A549 (cell line): ENCODE measurements at regions not wholly inside any gene's neighbourhood (a gene's known extent, or its start where the extent isn't known, plus 50 kb on each side); places are given as distances from the start of the nearest gene placed in this dataset.

Source experiments
- ATAC-seq, 2 experiments: fragments of 200-7000 bp in 1 of 2; fragments of >200 bp in 1 of 2; cut with Nextera tagmentation in 1 of 2; cut with Tn5 transposase in 1 of 2; 3 replicates each; pipeline versions ENCODE4 v1.8.0 to v1.9.1; 2018 to 2020; ENCODE audit warnings: mild to moderate bottlenecking in 1 of 2, moderate library complexity in 1 of 2
- CTCF ChIA-PET: fragments of 300-600 bp; sonication (Branson Sonifier 250); formaldehyde crosslinking; extraction: SDS; loops from one replicate; lab custom pipeline; 2021; ENCODE audit warnings: antibody characterized with exemption, inconsistent platforms; lab: Yijun Ruan, JAX
- POLR2A ChIA-PET: fragments of 350-600 bp; formaldehyde crosslinking; extraction: SDS; loops from one replicate; lab custom pipeline; 2021; ENCODE audit warnings: antibody characterized with exemption, inconsistent platforms; lab: Yijun Ruan, JAX
- DNase-seq, 2 experiments: peaks; one replicate each; pipeline versions ENCODE4 v3.0.0 to v3.0.0-alpha.2; 2011 to 2016; ENCODE audit warnings: low read depth in 1 of 2, low spot score in 1 of 2
- FAIRE-seq: peaks from 2 replicates; lab custom pipeline; 2011; peaks lifted over from hg19 to GRCh38; lab: Jason Lieb, UNC
- H3K27ac ChIP-seq, 2 experiments: fragments of >200 bp; sonication (Bioruptor Twin); formaldehyde crosslinking; 3 replicates each; pipeline ENCODE4 v1.5.1; 2016 to 2017
- H3K4me1 ChIP-seq: fragments of >200 bp; sonication (Bioruptor Twin); formaldehyde crosslinking; 3 replicates; pipeline ENCODE4 v1.6.1; 2016
- H3K4me2 ChIP-seq: fragments of >200 bp; sonication (Bioruptor Twin); formaldehyde crosslinking; 3 replicates; pipeline ENCODE4 v1.6.1; 2016
- H3K4me3 ChIP-seq: fragments of >200 bp; sonication (Bioruptor Twin); formaldehyde crosslinking; 3 replicates; pipeline ENCODE4 v1.5.1; 2016
- H3K9me3 ChIP-seq: fragments of >200 bp; sonication (Bioruptor Twin); formaldehyde crosslinking; 3 replicates; pipeline ENCODE4 v1.6.1; 2016
- CBX2 ChIP-seq: fragments of 200-600 bp; sonication (generic); IDR thresholded peaks from 2 replicates; pipeline ENCODE4 v1.6.1; 2016; ENCODE audit warnings: low read depth, mild to moderate bottlenecking, borderline replicate concordance
- CBX8 ChIP-seq: fragments of 200-600 bp; sonication (generic); IDR thresholded peaks from 2 replicates; pipeline ENCODE4 v1.6.1; 2016
- CHD2 ChIP-seq: fragments of 150-350 bp; IDR thresholded peaks from 2 replicates; pipeline ENCODE4 v1.6.1; 2014; ENCODE audit warnings: low read length; ENCODE audit not compliant: partially characterized antibody
- EHF ChIP-seq: fragments of 250-450 bp; sonication (Bioruptor Pico); IDR thresholded peaks from 2 replicates; pipeline ENCODE4 v1.5.0; 2020; ENCODE audit warnings: mild to moderate bottlenecking
- EHMT2 ChIP-seq: fragments of 200-600 bp; sonication (generic); IDR thresholded peaks from 2 replicates; pipeline ENCODE4 v1.6.1; 2016; ENCODE audit warnings: antibody characterized with exemption, low read depth, mild to moderate bottlenecking, moderate library complexity
- EP300 ChIP-seq, 2 experiments: fragments of >200 bp; sonication (Bioruptor Twin); formaldehyde crosslinking; IDR thresholded peaks; 2 replicates in 1 of 2; 3 replicates in 1 of 2; pipeline ENCODE4 v1.6.1; 2016 to 2017
- ESRRA ChIP-seq: fragments of 150-350 bp; IDR thresholded peaks from 2 replicates; pipeline ENCODE4 v1.6.1; 2014; ENCODE audit warnings: mild to moderate bottlenecking, low read length, borderline replicate concordance
- FOSB ChIP-seq: fragments of 250-450 bp; sonication (Bioruptor Pico); IDR thresholded peaks from 2 replicates; pipeline ENCODE4 v1.5.0; 2020; ENCODE audit warnings: mild to moderate bottlenecking, moderate library complexity
- FOXS1 ChIP-seq: fragments of 250-450 bp; sonication (Bioruptor Pico); IDR thresholded peaks from 2 replicates; pipeline ENCODE4 v1.5.0; 2020; ENCODE audit warnings: mild to moderate bottlenecking, moderate library complexity
- HEYL ChIP-seq: fragments of 250-450 bp; sonication (Bioruptor Pico); IDR thresholded peaks from 2 replicates; pipeline ENCODE4 v1.8.0; 2021; ENCODE audit warnings: mild to moderate bottlenecking, moderate library complexity
- KDM1A ChIP-seq: fragments of 200-600 bp; sonication (generic); IDR thresholded peaks from 2 replicates; pipeline ENCODE4 v1.6.1; 2016; ENCODE audit warnings: low read depth, mild to moderate bottlenecking
- MAZ ChIP-seq: fragments of 150-350 bp; IDR thresholded peaks from 2 replicates; pipeline ENCODE4 v1.6.1; 2014; ENCODE audit warnings: antibody characterized with exemption, low read depth, low read length, borderline replicate concordance
- MYC ChIP-seq: IDR thresholded peaks from 2 replicates; pipeline ENCODE4 v1.6.1; 2012; ENCODE audit warnings: mild to moderate bottlenecking, inconsistent platforms, low read length, improper control_type of control experiment, borderline replicate concordance
- NFE2L2 ChIP-seq: fragments of 150-350 bp; conservative IDR thresholded peaks from 2 replicates; pipeline ENCODE4 v1.6.1; 2014; ENCODE audit warnings: low read length
- POLR2AphosphoS2 ChIP-seq: conservative IDR thresholded peaks from 2 replicates; pipeline ENCODE4 v1.6.1; 2012; ENCODE audit warnings: low read length, improper control_type of control experiment, inconsistent platforms
- RAD21 ChIP-seq, 2 experiments: fragments of >200 bp in 1 of 2; sonication (Bioruptor Twin) in 1 of 2; formaldehyde crosslinking in 1 of 2; IDR thresholded peaks in 1 of 2; conservative IDR thresholded peaks in 1 of 2; 2 replicates in 1 of 2; 3 replicates in 1 of 2; pipeline ENCODE4 v1.6.1; 2012 to 2018; ENCODE audit warnings: inconsistent platforms in 1 of 2
- RARB ChIP-seq: fragments of 250-450 bp; sonication (Bioruptor Pico); IDR thresholded peaks from 2 replicates; pipeline ENCODE4 v1.8.0; 2021; ENCODE audit warnings: mild to moderate bottlenecking, moderate library complexity
- RCOR1 ChIP-seq: fragments of 150-350 bp; IDR thresholded peaks from 2 replicates; pipeline ENCODE4 v1.6.1; 2014; ENCODE audit warnings: antibody characterized with exemption, low read length, low read depth
- SREBF2 ChIP-seq: fragments of 450-650 bp; IDR thresholded peaks from 2 replicates; pipeline ENCODE4 v1.6.1; 2014; ENCODE audit warnings: mild to moderate bottlenecking, moderate library complexity
- TP53 ChIP-seq: fragments of 250-450 bp; sonication (Bioruptor Pico); IDR thresholded peaks from 2 replicates; pipeline ENCODE4 v1.5.0; 2021; ENCODE audit warnings: mild to moderate bottlenecking, moderate library complexity
- ZFP36 ChIP-seq: fragments of 450-650 bp; IDR thresholded peaks from 2 replicates; pipeline ENCODE4 v1.6.1; 2014; ENCODE audit warnings: borderline replicate concordance; ENCODE audit not compliant: partially characterized antibody
- WGBS: methylation state at CpG from one replicate; pipeline ENCODE4 v1.1.6; 2017; ENCODE audit errors: missing lambda C conversion rate; 5-methylcytosine and 5-hydroxymethylcytosine counted together
- TF ChIP-seq, protein P1 (sequence below): fragments of >200 bp; sonication (Bioruptor Twin); formaldehyde crosslinking; IDR thresholded peaks from 3 replicates; pipeline ENCODE4 v1.5.1; 2016
- TF ChIP-seq, protein P2 (sequence below): fragments of 250-450 bp; sonication (Bioruptor Pico); IDR thresholded peaks from 2 replicates; pipeline ENCODE4 v1.5.0; 2020; ENCODE audit warnings: low read depth, mild to moderate bottlenecking, moderate library complexity
- TF ChIP-seq, protein P3 (sequence below): fragments of 150-350 bp; IDR thresholded peaks from 2 replicates; pipeline ENCODE4 v1.6.1; 2014; ENCODE audit warnings: low read depth, mild to moderate bottlenecking, low read length

DNA sequence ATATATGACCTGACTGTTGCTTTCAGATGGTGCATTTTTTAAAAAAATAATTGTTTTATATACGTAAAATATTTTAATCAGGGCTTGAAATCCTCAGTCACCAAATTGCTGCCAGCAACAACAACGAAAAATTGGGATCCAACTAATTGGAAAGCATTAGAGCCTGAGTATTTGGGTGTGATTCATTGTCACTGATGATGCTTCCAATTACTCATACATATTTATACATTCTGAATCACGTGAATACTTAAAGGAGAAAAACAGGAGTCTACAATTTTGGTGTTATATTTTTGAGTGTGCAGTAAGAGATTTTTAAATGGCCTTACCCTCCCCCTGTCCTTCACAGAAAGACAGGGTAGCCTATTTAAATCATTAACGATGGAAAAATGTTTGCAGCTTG, 765.6 kb upstream of the TENM3 start:
- Histone ChIP-seq H3K9me3 (no peaks in the 10 kb centered on the region), H3K4me1 (no peaks in the 10 kb centered on the region), H3K4me3 (no peak overlapping the region), H3K4me2 (no peak overlapping the region), H3K27ac (no peak overlapping the region)
- ChIA-PET CTCF (no interaction called here), POLR2A (no interaction called here)
- DNase-seq (no peak), FAIRE-seq (no peak), ATAC-seq (no peak)
- TF ChIP-seq MYC (no peak), EHF (CRISPR knock-in tag) (no peak), EHMT2 (no peak), TP53 (CRISPR knock-in tag) (no peak), CBX8 (no peak), FOSB (CRISPR knock-in tag) (no peak), NFE2L2 (no peak), RARB (CRISPR knock-in tag) (no peak), EP300 (IDR thresholded peaks at IDR 0.05) (no peak), CBX2 (no peak)
- TF ChIP-seq, protein P1, sequence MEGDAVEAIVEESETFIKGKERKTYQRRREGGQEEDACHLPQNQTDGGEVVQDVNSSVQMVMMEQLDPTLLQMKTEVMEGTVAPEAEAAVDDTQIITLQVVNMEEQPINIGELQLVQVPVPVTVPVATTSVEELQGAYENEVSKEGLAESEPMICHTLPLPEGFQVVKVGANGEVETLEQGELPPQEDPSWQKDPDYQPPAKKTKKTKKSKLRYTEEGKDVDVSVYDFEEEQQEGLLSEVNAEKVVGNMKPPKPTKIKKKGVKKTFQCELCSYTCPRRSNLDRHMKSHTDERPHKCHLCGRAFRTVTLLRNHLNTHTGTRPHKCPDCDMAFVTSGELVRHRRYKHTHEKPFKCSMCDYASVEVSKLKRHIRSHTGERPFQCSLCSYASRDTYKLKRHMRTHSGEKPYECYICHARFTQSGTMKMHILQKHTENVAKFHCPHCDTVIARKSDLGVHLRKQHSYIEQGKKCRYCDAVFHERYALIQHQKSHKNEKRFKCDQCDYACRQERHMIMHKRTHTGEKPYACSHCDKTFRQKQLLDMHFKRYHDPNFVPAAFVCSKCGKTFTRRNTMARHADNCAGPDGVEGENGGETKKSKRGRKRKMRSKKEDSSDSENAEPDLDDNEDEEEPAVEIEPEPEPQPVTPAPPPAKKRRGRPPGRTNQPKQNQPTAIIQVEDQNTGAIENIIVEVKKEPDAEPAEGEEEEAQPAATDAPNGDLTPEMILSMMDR, result no peak
- TF ChIP-seq, protein P2, sequence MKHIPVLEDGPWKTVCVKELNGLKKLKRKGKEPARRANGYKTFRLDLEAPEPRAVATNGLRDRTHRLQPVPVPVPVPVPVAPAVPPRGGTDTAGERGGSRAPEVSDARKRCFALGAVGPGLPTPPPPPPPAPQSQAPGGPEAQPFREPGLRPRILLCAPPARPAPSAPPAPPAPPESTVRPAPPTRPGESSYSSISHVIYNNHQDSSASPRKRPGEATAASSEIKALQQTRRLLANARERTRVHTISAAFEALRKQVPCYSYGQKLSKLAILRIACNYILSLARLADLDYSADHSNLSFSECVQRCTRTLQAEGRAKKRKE (CRISPR knock-in tag), result no peak
- under 1% methylated on average over 4 of the region's 4 CpGs for WGBS

DNA sequence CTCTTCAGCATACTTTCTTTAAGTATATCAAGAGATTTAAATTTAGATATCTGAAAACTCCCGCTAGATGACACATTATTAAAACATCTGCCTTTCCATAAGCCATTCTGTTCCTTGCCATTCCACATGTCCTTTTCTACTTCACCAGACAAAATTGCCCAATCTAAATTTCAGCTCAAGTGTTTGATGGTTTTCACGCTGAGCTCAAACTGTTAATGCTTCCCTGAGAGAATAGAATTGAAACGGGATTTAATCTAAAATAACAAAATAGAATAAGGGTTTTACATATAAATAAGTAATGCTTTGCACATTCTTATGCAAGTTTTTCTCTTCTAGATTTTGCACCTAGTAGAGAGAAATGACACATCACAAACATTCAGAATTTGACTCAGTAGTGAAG, 764.5 kb upstream of the TENM3 start:
- H3K4me1 ChIP-seq, result no peaks in the 10 kb centered on the region
- no peak for ATAC-seq
- CTCF ChIA-PET, result no interaction called here
- TF ChIP-seq KDM1A, result no peak
- TF ChIP-seq ESRRA, result no peak
- no peak for TF ChIP-seq RAD21 (conservative IDR thresholded peaks at IDR 0.05 in 1 of 2, IDR thresholded peaks at IDR 0.05 in 1 of 2)
- TF ChIP-seq NFE2L2, result no peak
- TF ChIP-seq FOXS1, result no peak
- TF ChIP-seq, protein P3, sequence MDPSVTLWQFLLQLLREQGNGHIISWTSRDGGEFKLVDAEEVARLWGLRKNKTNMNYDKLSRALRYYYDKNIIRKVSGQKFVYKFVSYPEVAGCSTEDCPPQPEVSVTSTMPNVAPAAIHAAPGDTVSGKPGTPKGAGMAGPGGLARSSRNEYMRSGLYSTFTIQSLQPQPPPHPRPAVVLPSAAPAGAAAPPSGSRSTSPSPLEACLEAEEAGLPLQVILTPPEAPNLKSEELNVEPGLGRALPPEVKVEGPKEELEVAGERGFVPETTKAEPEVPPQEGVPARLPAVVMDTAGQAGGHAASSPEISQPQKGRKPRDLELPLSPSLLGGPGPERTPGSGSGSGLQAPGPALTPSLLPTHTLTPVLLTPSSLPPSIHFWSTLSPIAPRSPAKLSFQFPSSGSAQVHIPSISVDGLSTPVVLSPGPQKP, result no peak
- TF ChIP-seq POLR2AphosphoS2, result no peak
- no peak for TF ChIP-seq EP300 (IDR thresholded peaks at IDR 0.05)
- TF ChIP-seq RCOR1, result no peak
- no peak for TF ChIP-seq CHD2
- TF ChIP-seq MAZ, result no peak
- no peak for TF ChIP-seq ZFP36
- no peak for TF ChIP-seq SREBF2
- TF ChIP-seq RARB (CRISPR knock-in tag), result no peak
- TF ChIP-seq HEYL (CRISPR knock-in tag), result no peak
- POLR2A ChIA-PET, result interaction anchor here (0.5 kb wide), 1 partner anchor 10 kb away, joined by 3 read pairs; no protein-coding TSS in a partner anchor
- 21% methylated on average over 3 of the region's 3 CpGs for WGBS
- H3K4me3 ChIP-seq, result no peak overlapping the region
- H3K9me3 ChIP-seq, result no peaks in the 10 kb centered on the region
- no peak overlapping the region for H3K27ac ChIP-seq
- H3K4me2 ChIP-seq, result no peak overlapping the region
- FAIRE-seq, result no peak
- DNase-seq, result no peak
